CD4-positive, alpha-beta T cell treated with Interleukin-17A for 4 hours (primary cell): ENCODE measurements at regions not wholly inside any gene's neighbourhood (a gene's known extent, or its start where the extent isn't known, plus 50 kb on each side); places are given as distances from the start of the nearest gene placed in this dataset.
"Not testable (repeated sequence)": the region's sequence is repeated elsewhere in the genome, so short reads cannot be mapped to it uniquely, and the experiment has no call there.

Experiments used
- DNase-seq: peaks from one replicate; pipeline ENCODE4 v3.0.0-alpha.2; 2020; ENCODE audit warnings: mixed read lengths

DNA sequence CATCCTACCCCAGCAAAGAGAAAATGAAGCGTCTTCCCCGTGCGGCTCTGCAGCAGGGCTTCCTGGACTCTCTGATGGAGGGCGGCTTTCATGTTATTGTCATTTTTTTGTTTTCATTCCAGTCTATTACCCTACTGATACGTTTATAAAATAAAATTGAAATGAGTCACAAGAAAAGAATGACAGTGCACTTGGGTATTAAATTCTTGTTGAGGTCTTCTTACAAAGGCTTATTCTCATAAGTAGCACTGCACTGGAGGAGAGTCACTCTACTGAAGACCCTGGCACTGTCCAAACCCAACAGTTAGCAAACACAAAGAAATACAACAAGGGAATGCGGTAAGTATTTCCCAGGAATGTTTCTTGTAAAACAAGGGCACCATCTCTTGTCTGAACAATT lies 379.3 kb downstream of the MAFB start:
- DNase-seq: no peak

DNA sequence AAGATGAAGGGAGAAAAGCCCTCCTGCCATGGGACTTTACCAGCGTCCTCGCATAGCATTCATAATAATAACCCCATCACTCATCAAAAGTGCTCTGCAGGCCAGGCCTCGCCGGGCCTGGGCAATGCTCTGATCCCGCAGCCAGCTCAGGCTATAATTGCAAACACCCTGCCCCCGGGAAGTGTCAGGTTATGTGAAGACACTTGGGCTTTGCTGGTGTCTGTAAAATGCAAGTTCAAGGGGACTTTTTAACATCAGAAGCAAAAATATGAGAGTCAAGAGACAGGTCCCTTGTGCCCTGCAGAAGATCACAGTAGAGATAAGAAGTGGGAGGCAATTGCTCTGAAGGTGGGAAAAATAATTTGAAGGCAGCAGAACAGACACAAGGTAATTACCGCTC lies 381.0 kb downstream of the MAFB start:
- DNase-seq: no peak

DNA sequence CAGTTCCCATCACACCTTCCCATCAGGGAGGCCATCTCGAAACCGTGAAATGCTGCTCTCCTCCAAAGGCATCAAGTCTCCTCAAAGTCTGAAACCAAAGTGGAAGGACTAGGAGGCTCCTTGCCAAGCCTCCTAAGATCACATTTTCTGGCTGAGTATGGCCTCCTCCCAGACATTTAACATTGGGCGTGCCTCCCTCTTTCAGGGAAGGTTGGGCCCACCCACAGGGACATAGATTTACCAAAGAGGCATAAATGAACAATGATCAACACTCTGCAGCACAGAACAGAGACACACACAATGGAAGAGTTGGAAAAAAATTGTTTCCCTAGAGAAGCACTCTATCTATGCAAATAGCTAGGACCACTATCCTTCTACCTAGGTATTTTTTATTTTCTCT lies 381.8 kb downstream of the MAFB start:
- no peak for DNase-seq

DNA sequence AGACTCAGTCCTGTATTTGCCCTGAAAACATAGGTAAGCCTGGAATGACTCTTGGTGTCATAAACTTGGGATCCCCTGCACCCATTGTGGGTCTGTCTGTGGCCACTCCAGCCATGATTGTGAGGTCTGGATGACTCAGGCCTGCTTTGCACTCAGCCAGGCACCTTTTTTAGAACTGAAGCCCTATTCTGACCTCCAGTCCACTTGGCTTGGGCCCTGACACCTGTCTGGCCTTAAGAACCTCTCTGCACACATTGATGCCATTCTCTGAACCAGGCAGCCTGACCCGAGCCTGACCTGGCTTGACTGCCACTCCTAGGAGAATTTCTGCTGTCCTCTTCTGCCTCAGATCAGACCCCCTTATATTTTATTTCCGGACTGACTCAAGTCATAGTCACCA lies 383.7 kb downstream of the MAFB start:
- DNase-seq: no peak

DNA sequence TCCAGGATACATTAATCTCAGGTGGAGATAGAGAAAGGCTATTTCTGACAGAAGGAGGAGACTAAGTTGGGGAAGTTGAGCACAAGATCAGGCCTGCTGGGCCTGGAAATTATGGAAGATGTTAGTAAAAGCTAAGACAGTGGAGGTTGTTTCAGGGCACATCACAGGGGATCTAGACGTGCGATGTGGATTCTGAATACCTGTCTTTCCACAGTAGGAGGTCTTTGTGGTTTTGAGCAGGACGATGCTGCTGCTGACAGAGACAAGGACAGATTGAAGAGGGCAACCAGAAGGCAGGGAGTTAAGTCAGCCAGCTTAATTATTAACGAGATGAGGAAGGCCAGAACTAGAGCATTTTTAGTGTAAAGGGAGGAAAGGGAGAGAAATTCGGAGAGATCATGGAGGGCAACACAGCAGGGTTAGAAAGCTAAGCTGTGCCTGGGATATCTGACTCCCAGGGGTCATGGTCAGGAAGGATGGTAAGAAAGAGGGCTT lies 384.9 kb downstream of the MAFB start:
- no peak for DNase-seq

DNA sequence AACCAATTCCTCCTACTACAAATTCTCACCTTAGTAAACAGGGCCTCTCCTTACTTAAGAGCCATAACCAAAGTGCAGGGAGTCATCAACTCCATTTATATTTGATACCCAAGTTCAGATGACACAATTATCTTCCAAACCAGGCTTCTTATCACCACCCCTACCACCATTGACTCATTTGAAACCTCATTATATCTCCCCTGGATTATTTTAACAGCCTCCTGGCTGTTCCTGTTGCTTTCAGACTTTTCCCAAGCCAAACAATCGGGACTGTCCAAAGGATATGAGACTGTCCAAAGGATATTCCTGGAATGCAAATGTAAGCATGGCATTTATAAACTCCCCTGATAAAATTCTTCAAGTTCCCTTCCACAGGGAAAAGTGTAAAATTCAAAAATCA lies 394.3 kb downstream of the MAFB start:
- DNase-seq: no peak

DNA sequence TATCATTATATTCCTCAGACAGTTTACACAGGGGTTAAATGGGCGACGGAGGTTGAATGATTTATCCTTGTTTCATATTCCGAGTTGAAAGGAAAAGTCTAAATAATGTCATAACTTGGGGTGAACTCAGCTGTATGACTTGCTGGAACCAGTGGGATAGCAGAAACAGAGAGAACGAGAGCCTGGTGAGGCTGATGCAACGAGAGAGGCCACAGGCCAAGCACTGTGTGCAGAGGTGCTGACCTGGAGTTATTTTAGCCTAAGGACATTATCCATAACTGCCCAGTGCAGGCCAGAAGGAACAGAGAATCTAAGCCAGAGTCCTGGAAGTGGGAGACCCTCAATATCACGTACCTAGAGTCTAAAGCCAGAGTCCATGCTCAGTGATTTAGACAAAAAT lies 394.9 kb downstream of the MAFB start:
- DNase-seq: no peak

DNA sequence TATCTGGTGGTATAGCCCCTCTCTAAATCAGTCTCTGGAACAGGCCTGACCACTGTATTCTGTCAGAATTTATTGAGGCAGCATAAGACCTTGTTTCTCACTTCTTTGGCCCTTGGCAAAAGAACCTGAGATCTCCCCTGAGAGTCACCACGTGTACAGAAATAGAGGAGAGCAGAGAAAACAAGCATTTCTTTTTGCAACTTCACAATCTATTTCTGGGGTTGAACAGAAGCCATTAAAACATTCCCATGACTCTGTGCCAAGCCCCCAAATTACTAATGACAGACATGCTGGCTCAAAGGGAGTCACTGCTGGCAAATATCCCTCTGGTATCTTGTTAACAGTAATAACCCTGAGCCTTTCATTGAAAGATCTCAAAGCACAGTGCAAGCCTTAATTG lies 395.3 kb downstream of the MAFB start:
- no peak for DNase-seq

DNA sequence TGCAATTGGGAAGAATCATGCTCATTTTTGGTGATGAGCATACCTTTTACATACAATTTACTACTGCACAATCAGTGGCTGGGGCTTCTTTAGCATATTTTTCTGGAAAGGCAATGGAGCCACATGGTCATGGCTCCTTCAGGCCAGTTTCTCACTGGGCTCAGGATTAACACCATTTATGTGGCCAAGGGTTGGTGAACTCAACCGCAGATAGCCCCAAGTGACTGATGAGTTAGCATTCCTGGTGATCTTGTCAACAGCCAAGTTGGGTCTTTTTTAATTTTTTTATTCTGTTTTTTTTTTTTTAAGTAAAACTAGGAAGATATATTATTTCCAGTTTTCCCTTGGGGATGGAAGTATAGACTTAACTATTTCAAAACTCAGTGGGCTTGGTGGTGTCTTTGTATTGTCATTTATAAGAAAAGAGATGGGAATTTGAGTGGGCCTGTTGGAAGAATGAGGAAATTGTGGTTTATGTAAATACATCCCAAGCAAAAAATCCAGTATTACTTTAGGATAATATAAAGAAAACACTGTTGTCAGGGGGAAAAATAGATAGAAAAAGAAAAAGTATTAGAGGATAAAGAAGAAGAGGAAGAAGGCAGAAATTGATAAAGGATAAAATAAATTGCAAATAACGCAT lies 397.4 kb downstream of the MAFB start:
- no peak for DNase-seq

DNA sequence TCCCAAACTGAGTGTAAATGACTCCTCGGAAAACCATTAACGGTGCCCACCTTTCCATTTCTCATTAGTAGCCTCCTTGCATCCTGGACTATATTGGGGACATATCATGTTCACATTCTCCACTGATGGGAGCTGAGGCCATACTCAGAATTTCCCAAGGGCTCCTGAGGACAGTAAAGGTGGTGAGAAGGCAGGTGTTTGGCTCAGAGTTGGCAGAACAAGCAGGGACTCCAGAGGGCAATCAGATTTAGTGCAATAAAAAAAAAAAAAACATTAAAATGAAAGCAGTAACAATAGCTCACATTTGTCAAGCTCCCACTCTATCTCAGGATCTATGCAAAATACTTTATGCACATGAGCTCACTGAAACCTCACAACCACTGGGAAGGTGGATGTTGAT lies 401.4 kb downstream of the MAFB start:
- no peak for DNase-seq

DNA sequence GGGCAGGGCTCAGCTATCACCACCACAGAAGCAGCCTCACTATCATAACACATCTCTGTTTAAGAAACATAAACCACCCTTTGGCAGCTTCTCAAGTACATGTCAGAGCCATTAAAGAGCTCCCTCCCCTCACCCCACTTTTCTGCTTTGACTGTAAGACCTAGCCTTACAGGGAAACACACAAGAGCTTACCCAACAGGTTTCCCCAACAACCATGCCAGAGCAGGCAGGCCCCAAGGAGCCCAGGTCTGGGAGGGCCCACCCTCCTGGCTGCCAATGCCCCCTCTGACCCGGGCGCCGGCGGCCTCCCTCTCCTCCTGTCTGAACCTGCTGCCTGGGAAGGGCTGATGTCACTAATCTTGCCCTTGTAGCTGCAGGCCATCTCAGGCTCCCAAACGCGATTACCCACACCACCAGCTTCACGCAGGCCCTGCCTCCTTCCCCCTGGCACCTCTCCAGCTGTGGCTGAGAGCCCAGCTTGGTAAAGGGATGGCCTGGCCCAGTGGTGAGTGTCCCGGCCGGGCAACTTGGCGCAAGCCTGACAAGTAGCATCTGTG lies 402.0 kb downstream of the MAFB start:
- DNase-seq: no peak

DNA sequence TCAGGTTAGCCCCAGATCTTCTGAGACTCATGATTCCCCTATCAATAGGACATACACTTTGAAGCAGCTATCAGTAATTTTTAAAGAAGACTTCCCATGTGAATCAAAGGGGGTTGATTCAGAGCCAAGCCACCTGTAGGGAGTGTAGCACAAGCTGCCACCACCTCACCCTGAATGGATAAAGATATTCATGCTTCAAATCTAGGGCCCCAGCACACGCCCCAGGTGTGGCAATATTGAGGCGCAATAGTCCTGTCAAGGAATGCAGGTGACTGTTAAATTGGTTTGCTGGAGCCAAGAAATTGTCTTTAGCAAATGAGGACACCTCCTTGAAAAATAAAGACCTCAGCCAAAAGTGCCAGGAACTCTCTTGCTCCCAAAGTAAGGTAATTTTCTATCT lies 404.4 kb downstream of the MAFB start:
- DNase-seq: no peak

DNA sequence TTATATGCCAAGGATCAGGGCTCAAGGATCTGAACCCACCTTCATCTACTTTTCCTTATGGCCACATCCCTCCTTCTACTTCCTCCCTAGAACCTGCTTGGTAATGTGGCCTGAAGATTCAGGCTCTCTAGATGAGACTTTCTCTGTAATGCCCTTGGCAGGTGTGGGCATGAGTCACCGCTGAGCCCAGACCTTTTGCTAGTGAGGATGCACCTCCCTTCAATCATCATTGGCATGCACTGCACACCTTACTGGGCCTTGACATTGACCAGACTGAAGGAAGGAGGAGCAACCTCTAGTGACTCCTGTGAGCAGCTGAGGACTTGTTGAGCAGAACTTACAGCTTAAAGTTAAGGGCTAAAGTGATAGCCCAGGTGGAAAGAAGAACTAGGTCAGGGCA lies 405.3 kb downstream of the MAFB start:
- DNase-seq: no peak

DNA sequence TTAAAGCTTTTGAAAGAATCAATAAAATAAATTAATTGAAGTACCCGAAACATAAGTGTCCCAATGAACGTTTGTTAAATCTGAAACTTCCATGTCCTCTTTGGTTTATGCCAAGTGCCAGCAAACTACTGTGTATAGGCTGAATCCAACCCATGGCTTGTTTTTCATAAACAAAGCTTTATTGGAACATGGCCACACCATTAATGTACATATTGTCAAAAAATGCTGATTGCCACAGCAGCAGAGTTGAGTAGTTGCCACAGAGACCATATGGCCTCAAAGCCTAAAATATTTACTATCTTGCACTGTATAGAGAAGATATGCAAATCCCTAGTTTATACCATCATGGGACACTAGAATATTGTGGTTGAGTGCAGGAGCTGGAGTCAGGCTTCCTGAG lies 406.1 kb downstream of the MAFB start:
- no peak for DNase-seq

DNA sequence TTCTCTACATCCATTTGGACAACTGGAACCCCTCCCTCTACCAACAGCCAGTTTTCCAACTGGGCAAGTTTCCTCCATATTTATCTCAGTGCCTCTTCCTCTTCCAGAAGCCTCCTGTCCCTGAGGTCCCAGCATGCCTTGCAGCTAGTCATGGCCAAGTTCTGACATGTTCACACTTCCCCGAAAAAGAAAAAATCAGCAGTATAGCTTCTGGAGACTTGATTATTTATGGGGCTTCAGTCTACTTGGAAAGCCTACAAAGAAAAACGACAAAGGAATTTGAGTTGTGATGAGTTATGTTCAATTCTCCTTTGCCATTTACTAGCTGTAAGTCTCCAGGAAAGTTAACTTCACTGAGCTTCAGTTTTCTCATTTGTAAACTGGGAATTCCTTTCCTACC lies 406.5 kb downstream of the MAFB start:
- no peak for DNase-seq

DNA sequence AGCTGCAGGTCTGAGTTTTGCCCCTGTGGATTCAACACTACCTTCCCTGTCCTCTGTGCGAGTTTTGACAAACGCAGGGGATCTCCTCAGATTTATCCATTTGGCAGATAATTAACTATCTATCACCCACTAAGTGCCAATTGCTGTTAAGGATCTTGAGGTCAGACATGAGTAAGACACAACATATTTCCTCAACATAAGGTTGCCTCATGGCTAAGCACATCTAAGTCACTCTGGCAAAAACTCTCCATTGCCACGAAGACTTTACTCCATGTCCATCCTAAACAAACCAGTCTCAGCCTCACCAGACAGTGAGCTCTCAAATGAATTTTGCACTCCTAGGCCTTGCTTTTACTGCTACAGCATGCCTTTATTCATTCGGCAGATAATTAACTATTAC lies 408.4 kb downstream of the MAFB start:
- no peak for DNase-seq

DNA sequence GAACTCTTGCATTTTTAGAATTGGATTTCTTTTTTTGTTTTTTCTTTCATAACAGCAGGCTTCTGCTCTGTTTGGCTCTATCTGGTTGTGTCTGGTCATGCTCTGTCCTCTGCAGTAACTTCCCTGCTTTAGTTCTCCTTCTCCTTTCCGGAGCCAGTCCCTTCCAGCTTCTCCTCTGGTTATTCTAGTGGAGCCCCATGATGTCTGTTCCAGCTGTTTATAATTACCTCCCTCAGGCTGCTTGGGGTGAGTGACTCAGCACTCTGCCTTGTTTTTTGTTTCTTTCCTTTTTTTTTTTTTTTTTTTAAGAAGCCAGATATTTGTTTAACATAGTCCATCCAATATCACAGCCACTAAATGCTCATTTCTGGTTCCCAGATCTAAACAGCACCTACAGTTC lies 409.6 kb downstream of the MAFB start:
- no peak for DNase-seq

DNA sequence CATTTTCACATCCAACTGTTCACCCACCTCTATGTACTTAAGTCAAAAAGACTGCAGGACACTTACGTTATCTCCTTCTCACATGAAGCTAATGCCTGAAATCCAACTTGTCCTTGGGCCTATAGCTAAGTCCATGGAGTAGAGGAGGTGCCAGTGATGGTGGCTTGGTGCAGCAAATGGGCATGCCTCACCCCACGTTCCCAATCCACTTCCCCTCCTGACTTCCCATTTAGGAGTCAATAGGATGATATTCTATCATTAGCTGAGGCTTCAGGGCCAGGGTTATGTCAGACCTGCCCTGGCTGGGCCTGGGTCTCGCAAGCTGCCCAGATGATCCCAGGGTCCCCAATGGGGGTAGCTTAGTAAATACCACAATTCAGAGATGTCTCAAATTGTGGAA lies 410.4 kb downstream of the MAFB start:
- DNase-seq: no peak

DNA sequence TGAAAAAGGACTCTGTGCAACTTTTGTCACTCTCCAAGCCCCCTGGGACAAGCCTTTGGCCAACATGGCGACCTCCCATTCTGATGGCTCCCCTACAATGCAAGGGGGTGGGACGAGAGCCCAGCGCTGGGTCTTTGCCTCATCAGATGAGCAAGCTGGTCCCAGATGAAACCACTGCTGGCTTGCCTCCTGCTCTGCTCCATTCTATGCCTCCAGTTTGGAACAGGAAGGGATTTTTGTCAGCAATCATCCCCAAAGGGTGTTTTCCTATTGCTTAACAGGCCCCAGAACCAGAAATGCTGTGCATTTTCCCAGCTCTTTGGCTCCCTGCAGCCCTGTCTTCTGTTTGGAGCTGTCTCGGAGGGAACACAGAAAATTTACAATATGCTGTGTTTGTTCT lies 412.7 kb downstream of the MAFB start:
- DNase-seq: no peak

DNA sequence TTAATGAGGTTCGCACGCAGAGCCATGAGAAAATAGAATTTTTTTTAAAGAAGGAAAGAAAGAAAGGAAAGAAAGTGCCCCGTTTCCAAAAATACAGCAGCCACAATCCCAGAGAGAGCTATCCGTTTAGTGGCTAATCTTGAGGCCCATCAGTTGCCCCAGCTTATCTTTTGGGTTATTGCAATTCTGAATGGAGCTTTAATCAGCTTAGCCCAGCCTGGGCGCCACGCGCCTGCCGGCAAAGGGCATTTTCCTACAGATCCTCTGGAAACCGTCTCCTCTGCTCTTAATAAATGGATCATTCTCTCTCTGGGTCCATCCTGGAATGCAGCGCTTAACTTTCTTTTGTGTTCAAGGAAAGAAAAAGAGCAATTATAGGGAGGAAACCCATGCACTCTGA lies 413.3 kb downstream of the MAFB start:
- DNase-seq: no peak

DNA sequence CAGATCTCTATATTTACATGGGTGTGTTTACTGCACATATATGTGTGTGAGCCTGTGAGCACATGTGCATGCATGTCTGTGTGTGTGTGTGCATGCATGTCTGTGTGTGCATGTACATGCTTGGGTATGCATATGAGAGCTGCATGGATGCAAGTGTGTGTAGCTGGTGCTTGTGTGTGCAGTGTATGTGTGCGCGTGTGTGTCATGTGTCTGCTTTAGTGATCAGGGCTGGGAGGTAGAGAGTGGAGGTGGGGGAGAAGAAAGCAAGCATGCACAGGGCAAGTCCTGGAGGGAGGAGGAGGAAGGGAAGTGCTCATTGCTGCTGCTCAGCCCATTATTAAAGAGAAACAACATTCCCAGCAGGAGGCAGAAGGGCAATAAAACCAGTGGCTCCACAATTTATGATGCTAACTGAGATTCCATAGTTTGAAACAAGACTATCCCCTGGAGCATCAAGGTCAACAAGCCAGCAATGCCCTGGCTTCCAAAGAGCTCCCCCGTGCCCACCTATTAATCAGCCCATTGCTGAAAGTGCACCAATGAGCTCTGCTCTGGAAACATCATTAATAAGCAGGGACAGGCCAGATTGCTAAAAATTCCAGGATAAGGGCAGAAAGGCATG lies 414.0 kb downstream of the MAFB start:
- no peak for DNase-seq

DNA sequence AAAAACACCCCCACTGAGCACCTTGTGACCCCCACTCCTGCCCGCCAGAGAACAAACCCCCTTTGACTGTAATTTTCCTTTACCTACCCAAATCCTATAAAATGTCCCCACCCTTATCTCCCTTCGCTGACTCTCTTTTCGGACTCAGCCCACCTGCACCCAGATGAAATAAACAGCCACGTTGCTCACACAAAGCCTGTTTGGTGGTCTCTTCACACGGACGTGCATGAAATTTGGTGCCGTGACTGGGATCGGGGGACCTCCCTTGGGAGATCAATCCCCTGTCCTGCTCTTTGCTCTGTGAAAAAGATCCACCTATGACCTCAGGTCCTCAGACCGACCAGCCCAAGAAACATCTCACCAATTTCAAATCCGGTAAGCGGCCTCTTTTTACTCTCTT lies 419.8 kb downstream of the MAFB start:
- DNase-seq: not testable (repeated sequence)

DNA sequence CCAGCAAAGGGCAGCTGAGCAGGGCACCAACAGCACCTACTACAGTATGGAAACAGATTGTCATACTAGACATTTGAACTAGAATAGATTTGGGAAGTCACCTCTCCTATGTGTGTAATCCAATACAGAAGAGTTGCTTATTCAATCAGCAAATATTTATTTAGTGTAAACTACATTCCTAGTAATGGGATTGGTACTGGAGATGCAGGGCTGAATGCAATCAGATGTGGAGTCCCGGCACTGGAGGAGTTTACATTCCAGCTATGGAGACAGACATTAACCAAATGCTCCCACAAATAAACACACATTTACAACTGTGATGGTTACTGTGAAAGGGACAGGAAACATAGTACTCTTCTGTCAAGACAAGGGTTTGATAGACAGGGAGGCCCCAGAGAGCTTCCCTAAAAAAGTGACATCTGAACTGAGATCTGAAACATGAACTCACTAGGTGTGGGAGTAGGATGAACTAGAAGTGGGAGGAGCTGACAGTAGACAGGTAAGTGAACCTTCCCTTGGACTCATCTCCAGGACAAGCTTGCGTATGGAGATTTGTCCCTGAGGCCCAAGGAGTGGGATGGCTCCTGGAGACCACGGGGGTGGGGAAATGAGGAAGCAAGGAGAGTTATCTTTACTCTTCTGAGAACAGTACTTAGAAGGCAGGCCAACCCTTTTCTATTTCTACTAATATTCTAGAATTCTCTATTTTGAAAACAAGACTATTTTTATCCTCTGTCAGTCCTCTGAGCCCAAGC lies 420.5 kb downstream of the MAFB start:
- no peak for DNase-seq
